ENCODE measurements at regions not wholly inside any gene's neighbourhood (a gene's known extent, or its start where the extent isn't known, plus 50 kb on each side); places are given as distances from the start of the nearest gene placed in this dataset.
"Not testable (repeated sequence)": the region's sequence is repeated elsewhere in the genome, so short reads cannot be mapped to it uniquely, and the experiment has no call there.

DNA sequence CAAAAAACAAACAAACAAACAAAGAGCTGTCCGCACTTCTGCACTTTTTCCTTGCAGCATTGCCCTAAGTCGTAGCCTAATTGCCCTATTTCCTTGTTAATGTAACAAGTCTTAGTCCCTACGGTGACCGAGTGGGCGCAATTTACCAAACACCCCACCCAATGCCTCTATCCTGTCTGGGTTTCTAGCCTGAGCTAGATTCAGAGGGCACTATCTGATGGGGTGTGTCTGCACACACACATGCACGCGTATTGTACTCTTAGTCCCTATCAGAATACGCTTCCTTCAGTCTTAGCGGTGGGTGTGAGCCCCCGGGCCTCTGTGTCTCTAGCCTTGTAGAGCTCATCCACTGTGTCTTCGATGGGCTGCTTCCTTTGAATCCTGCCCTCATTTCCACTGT, 125.9 kb upstream of the DLG1 start:
- no peak for FAIRE-seq
- DNase-seq (ENCODE audit: insufficient read length, low spot score), result no peak
- TF ChIP-seq POU2F2 (IDR thresholded peaks at IDR 0.05; ENCODE audit: low read depth, low read length) (no peak), TAF1 (IDR thresholded peaks at IDR 0.05; ENCODE audit: low read depth, low read length) (no peak), PAX5 (IDR thresholded peaks at IDR 0.05; ENCODE audit: insufficient read depth, low read length, severe bottlenecking) (no peak), POLR2A (IDR thresholded peaks at IDR 0.05; ENCODE audit: low read depth, low read length) (no peak), POLR2AphosphoS5 (IDR thresholded peaks at IDR 0.05; ENCODE audit: low read depth, low read length) (no peak), SPI1 (IDR thresholded peaks at IDR 0.05; ENCODE audit: low read depth, low read length) (no peak)

DNA sequence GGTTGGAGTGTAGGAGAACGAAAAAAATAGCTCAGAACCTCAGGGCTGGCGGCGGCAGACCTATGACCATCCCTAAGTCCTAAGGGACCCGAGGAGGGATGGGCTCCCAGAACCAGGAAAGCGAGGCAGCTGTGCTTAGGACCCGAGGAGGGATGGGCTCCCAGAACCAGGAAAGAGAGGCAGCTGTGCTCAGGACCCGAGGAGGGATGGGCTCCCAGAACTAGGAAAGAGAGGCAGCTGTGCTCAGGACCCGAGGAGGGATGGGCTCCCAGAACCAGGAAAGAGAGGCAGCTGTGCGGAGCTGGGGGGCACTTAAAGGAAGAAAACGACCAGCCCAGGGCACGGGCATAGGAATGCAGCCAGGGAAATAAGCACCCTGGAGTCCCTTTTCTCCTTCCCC, 125.0 kb upstream of the DLG1 start:
- FAIRE-seq, result no peak
- DNase-seq (ENCODE audit: insufficient read length, low spot score), result no peak
- TF ChIP-seq SPI1 (IDR thresholded peaks at IDR 0.05; ENCODE audit: low read depth, low read length) (no peak), POU2F2 (IDR thresholded peaks at IDR 0.05; ENCODE audit: low read depth, low read length) (no peak), TAF1 (IDR thresholded peaks at IDR 0.05; ENCODE audit: low read depth, low read length) (no peak), PAX5 (IDR thresholded peaks at IDR 0.05; ENCODE audit: insufficient read depth, low read length, severe bottlenecking) (no peak), POLR2AphosphoS5 (IDR thresholded peaks at IDR 0.05; ENCODE audit: low read depth, low read length) (no peak), POLR2A (IDR thresholded peaks at IDR 0.05; ENCODE audit: low read depth, low read length) (no peak)

DNA sequence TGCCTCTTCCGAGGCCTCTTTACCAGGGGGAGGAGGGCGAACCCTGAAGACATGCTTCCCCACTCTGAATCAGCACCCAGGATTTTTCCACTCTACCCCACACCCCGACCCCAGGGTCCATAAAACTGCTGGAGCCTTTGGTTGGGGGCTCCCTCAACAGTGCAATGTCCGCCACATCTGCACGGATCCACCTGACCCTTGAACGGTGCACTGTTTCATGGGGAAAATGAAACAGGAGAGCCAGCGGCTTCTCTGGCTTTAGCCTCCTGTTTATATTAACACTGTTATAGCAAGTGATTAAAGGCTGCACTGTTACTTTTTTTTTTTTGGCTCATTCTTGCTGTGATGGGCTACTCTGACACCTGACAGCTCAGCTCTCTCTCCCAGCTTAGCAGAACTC, 124.1 kb upstream of the DLG1 start:
- TF ChIP-seq SPI1 (IDR thresholded peaks at IDR 0.05; ENCODE audit: low read depth, low read length), result no peak
- no peak for TF ChIP-seq POLR2A (IDR thresholded peaks at IDR 0.05; ENCODE audit: low read depth, low read length)
- TF ChIP-seq POLR2AphosphoS5 (IDR thresholded peaks at IDR 0.05; ENCODE audit: low read depth, low read length), result no peak
- TF ChIP-seq PAX5 (IDR thresholded peaks at IDR 0.05; ENCODE audit: insufficient read depth, low read length, severe bottlenecking), result no peak
- TF ChIP-seq TAF1 (IDR thresholded peaks at IDR 0.05; ENCODE audit: low read depth, low read length), result no peak
- TF ChIP-seq POU2F2 (IDR thresholded peaks at IDR 0.05; ENCODE audit: low read depth, low read length), result no peak
- no peak for FAIRE-seq
- no peak for DNase-seq (ENCODE audit: insufficient read length, low spot score)

DNA sequence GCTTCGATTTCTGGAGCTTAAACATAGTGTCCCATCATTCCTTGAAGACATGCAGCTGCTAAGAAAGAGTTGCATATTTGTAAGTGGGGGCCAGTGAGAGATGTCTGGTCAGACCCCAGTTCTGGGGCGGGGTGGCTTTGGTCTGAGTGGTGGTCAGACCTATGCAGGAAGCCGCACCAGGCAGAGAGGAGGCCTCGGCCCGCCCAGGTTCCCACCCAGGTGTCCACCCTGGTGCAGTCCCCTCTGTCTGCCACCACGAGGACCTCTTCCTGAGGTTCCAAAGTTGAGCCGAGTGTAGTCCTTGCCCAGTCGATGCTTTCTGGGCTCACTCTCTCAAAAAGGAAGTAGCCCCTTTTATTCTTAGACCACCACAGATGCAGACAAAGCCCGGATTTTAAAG, 122.6 kb upstream of the DLG1 start:
- TF ChIP-seq POLR2A (IDR thresholded peaks at IDR 0.05; ENCODE audit: low read depth, low read length) (no peak), POU2F2 (IDR thresholded peaks at IDR 0.05; ENCODE audit: low read depth, low read length) (no peak), POLR2AphosphoS5 (IDR thresholded peaks at IDR 0.05; ENCODE audit: low read depth, low read length) (no peak), SPI1 (IDR thresholded peaks at IDR 0.05; ENCODE audit: low read depth, low read length) (no peak), PAX5 (IDR thresholded peaks at IDR 0.05; ENCODE audit: insufficient read depth, low read length, severe bottlenecking) (no peak), TAF1 (IDR thresholded peaks at IDR 0.05; ENCODE audit: low read depth, low read length) (no peak)
- FAIRE-seq, result no peak
- DNase-seq (ENCODE audit: insufficient read length, low spot score), result no peak

DNA sequence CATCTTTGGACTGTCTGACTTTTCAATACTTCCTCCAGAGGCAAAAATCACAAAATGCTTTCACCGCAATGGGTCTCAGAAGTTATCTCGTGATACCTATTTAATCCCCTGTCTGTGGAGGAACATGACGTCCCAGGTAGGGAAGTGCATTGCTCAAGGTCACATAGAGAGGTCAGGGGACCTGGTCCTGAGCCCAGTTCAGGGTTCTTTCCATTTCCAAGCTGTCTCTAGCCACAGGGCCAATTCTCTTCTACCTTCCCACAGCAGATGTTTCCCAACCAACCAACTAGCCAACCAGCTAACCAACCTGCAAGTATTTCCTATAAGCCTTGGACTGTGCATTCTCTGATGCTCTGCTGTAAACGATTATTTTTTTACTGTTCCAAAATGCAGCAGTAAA, 122.2 kb upstream of the DLG1 start:
- TF ChIP-seq TAF1 (IDR thresholded peaks at IDR 0.05; ENCODE audit: low read depth, low read length) (no peak), SPI1 (IDR thresholded peaks at IDR 0.05; ENCODE audit: low read depth, low read length) (no peak), POLR2AphosphoS5 (IDR thresholded peaks at IDR 0.05; ENCODE audit: low read depth, low read length) (no peak), PAX5 (IDR thresholded peaks at IDR 0.05; ENCODE audit: insufficient read depth, low read length, severe bottlenecking) (no peak), POU2F2 (IDR thresholded peaks at IDR 0.05; ENCODE audit: low read depth, low read length) (no peak), POLR2A (IDR thresholded peaks at IDR 0.05; ENCODE audit: low read depth, low read length) (no peak)
- FAIRE-seq, result no peak

DNA sequence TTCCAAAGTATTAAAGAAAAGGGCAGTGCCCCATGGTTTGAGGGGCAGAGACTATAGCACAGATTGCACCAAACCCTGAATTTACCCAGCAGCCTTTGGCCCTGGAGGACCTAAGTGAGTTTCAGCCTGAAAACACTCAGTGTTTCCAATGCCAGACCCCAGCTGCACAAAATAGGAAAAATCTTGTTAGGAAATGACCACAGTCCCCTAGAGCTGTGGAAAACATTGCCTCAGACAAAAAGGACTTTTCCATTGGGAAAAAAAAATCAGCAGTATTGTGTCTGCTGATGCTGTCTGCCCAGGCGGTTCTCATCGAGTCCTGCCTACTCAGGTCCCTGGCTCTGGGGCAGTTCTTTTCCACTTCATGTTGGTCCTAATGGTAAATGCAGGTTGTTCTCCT, 121.7 kb upstream of the DLG1 start:
- FAIRE-seq (no peak), DNase-seq (ENCODE audit: insufficient read length, low spot score) (no peak)
- no peak for TF ChIP-seq SPI1 (IDR thresholded peaks at IDR 0.05; ENCODE audit: low read depth, low read length)
- no peak for TF ChIP-seq POLR2A (IDR thresholded peaks at IDR 0.05; ENCODE audit: low read depth, low read length)
- no peak for TF ChIP-seq PAX5 (IDR thresholded peaks at IDR 0.05; ENCODE audit: insufficient read depth, low read length, severe bottlenecking)
- no peak for TF ChIP-seq TAF1 (IDR thresholded peaks at IDR 0.05; ENCODE audit: low read depth, low read length)
- no peak for TF ChIP-seq POLR2AphosphoS5 (IDR thresholded peaks at IDR 0.05; ENCODE audit: low read depth, low read length)
- no peak for TF ChIP-seq POU2F2 (IDR thresholded peaks at IDR 0.05; ENCODE audit: low read depth, low read length)

More for the DNA sequence above, 122.2 kb upstream of the DLG1 start:
- DNase-seq (ENCODE audit: insufficient read length, low spot score), result no peak

DNA sequence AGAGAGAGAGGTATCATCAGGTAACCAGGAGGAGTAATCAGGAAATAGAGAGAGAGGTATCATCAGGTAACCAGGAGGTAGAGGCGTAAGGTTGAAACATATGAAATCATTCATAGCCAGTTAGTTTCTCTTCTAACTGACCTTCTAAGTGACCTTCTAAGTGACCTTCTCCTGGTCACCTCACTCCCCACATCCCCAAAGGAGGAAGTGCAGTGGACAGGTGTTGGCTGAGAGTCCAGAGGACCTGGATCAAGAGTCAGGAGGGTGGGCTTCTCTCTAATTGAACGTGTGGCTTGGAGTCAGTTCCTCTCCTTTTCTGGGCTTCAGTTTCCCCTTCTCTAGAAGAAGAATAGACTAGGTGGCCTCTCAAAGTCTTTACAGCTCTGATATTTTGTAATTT, 121.3 kb upstream of the DLG1 start:
- DNase-seq (ENCODE audit: insufficient read length, low spot score) (no peak), FAIRE-seq (no peak)
- TF ChIP-seq POU2F2 (IDR thresholded peaks at IDR 0.05; ENCODE audit: low read depth, low read length) (no peak), SPI1 (IDR thresholded peaks at IDR 0.05; ENCODE audit: low read depth, low read length) (no peak), POLR2AphosphoS5 (IDR thresholded peaks at IDR 0.05; ENCODE audit: low read depth, low read length) (no peak), POLR2A (IDR thresholded peaks at IDR 0.05; ENCODE audit: low read depth, low read length) (no peak), PAX5 (IDR thresholded peaks at IDR 0.05; ENCODE audit: insufficient read depth, low read length, severe bottlenecking) (no peak)

DNA sequence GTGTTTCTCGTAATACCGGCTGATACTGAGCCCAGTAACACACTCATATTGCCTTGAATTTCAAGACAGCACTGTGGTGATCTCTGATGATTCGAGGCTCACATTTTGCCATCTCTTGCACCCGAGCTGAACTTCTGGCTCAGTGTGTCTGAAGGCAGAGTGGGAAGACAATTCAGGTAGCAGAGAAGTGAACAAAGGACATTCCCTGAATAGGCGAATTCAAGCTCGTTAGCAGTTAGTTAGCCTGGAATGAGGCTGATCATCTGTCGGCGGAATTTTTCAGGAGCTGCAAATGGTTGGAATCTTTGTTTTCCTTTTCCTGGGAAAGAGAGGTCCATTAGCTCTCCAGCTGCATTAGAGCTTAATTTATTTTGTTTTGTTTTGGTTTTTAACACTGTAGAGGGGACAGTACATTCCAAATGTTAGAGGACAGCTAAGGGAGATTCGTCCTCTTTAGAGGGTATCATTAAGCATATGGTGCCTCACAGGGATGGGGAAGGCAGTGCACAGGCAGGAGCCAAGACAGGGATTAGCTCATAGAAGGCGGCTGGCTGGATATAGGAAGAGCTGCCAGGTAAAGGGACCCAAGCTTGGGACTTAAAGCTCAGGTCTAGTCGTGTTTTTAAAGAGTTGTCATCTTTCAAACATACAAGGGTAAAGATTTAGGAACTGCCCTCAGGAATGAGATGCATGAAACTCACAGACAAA, 119.7 kb upstream of the DLG1 start:
- DNase-seq (ENCODE audit: insufficient read length, low spot score) (no peak), FAIRE-seq (no peak)
- TF ChIP-seq POU2F2 (IDR thresholded peaks at IDR 0.05; ENCODE audit: low read depth, low read length) (no peak), TAF1 (IDR thresholded peaks at IDR 0.05; ENCODE audit: low read depth, low read length) (no peak), POLR2A (IDR thresholded peaks at IDR 0.05; ENCODE audit: low read depth, low read length) (no peak), PAX5 (IDR thresholded peaks at IDR 0.05; ENCODE audit: insufficient read depth, low read length, severe bottlenecking) (no peak), SPI1 (IDR thresholded peaks at IDR 0.05; ENCODE audit: low read depth, low read length) (no peak), POLR2AphosphoS5 (IDR thresholded peaks at IDR 0.05; ENCODE audit: low read depth, low read length) (no peak)

DNA sequence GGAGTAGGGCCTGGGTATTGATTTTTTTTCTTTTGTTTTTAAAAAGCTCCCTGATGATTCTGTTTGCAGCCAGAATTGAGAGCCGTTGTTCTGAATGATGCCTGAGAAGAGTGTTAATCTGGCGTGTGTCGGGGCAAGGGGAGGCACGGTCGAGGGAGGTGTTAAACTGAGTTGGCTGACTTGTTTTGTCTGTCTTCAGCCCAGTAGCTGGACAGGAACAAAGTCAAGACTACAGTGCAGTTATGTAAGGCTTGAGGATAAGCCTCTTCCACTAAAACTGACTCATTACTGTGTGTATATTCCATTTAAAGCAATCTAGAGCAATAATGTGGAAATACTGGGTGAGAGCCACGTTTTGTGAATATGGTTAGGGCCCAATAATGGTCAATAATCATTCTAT, 119.0 kb upstream of the DLG1 start:
- FAIRE-seq (no peak), DNase-seq (ENCODE audit: insufficient read length, low spot score) (no peak)
- TF ChIP-seq POU2F2 (IDR thresholded peaks at IDR 0.05; ENCODE audit: low read depth, low read length) (no peak), SPI1 (IDR thresholded peaks at IDR 0.05; ENCODE audit: low read depth, low read length) (no peak), POLR2AphosphoS5 (IDR thresholded peaks at IDR 0.05; ENCODE audit: low read depth, low read length) (no peak), PAX5 (IDR thresholded peaks at IDR 0.05; ENCODE audit: insufficient read depth, low read length, severe bottlenecking) (no peak), POLR2A (IDR thresholded peaks at IDR 0.05; ENCODE audit: low read depth, low read length) (no peak), TAF1 (IDR thresholded peaks at IDR 0.05; ENCODE audit: low read depth, low read length) (no peak)

DNA sequence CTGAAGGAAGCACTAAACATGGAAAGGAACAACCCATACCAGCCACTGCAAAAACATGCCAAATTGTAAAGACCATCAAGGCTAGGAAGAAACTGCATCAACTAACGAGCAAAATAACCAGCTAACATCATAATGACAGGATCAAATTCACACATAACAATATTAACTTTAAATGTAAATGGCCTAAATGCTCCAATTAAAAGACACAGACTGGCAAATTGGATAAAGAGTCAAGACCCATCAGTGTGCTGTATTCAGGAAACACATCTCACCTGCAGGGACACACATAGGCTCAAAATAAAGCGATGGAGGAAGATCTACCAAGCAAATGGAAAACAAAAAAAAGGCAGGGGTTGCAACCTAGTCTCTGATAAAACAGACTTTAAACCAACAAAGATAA, 113.5 kb upstream of the DLG1 start:
- not testable (repeated sequence) for FAIRE-seq; DNase-seq (ENCODE audit: insufficient read length, low spot score)

DNA sequence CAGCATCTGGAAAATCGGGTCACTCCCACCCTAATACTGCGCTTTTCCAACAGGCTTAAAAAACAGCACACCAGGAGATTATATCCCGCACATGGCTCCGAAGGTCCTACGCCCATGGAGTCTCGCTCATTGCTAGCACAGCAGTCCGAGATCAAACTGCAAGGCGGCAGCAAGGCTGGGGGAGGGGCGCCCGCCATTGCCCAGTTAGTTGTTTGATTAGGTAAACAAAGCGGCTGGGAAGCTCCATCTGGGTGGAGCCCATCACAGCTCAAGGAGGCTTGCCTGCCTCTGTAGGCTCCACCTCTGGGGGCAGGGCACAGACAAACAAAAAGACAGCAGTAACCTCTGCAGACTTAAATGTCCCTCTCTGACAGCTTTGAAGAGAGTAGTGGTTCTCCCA, 111.8 kb upstream of the DLG1 start:
- not testable (repeated sequence) for FAIRE-seq; DNase-seq (ENCODE audit: insufficient read length, low spot score)
